Adipocyte (in vitro differentiated cells): ENCODE measurements at regions not wholly inside any gene's neighbourhood (a gene's known extent, or its start where the extent isn't known, plus 50 kb on each side); places are given as distances from the start of the nearest gene placed in this dataset.

Experiments used
- DNase-seq: peaks from one replicate; pipeline ENCODE4 v3.0.0-alpha.2; 2015; ENCODE audit warnings: low read depth
- H3K27me3 ChIP-seq: replicated peaks from 2 replicates; pipeline ENCODE4 v1.7.0; 2013; ENCODE audit warnings: mild to moderate bottlenecking, low read length, moderate library complexity; ENCODE audit not compliant: control insufficient read depth, insufficient read depth
- H3K36me3 ChIP-seq: 2 replicates; pipeline ENCODE4 v1.7.0; 2013; ENCODE audit warnings: low read length, mild to moderate bottlenecking, moderate library complexity; ENCODE audit not compliant: control insufficient read depth, insufficient read depth, severe bottlenecking
- H3K4me1 ChIP-seq: 2 replicates; pipeline ENCODE4 v1.7.0; 2013; ENCODE audit warnings: mild to moderate bottlenecking, low read length, moderate library complexity; ENCODE audit not compliant: control insufficient read depth, insufficient read depth
- H3K4me3 ChIP-seq: 2 replicates; pipeline ENCODE4 v1.7.0; 2013; ENCODE audit warnings: mild to moderate bottlenecking, low read length, moderate library complexity
- H3K9ac ChIP-seq: 2 replicates; pipeline ENCODE4 v1.7.0; 2013; ENCODE audit warnings: mild to moderate bottlenecking, low read length, moderate library complexity
- H3K9me3 ChIP-seq: 2 replicates; pipeline ENCODE4 v1.7.0; 2013; ENCODE audit warnings: mild to moderate bottlenecking, low read length, moderate library complexity; ENCODE audit not compliant: control insufficient read depth

- no peak for DNase-seq
- no peak overlapping the region for H3K9ac ChIP-seq
Measured at GRCh38 chr2:136651456-136652010, 113.8 kb upstream of the THSD7B start.

GRCh38 chr2:136647039-136647438 lies 118.3 kb upstream of the THSD7B start:
- Histone ChIP-seq H3K9me3 (no peaks in the 10 kb centered on the region), H3K4me1 (no peaks in the 10 kb centered on the region), H3K4me3 (no peak overlapping the region), H3K36me3 (no peaks in the 10 kb centered on the region), H3K27me3 (no peaks in the 10 kb centered on the region), H3K9ac (no peak overlapping the region)
- DNase-seq = no peak

More at GRCh38 chr2:136651456-136652010, 113.8 kb upstream of the THSD7B start:
- Histone ChIP-seq H3K9me3 (no peaks in the 10 kb centered on the region), H3K4me1 (no peaks in the 10 kb centered on the region), H3K36me3 (no peaks in the 10 kb centered on the region), H3K4me3 (no peak overlapping the region), H3K27me3 (no peaks in the 10 kb centered on the region)

DNA sequence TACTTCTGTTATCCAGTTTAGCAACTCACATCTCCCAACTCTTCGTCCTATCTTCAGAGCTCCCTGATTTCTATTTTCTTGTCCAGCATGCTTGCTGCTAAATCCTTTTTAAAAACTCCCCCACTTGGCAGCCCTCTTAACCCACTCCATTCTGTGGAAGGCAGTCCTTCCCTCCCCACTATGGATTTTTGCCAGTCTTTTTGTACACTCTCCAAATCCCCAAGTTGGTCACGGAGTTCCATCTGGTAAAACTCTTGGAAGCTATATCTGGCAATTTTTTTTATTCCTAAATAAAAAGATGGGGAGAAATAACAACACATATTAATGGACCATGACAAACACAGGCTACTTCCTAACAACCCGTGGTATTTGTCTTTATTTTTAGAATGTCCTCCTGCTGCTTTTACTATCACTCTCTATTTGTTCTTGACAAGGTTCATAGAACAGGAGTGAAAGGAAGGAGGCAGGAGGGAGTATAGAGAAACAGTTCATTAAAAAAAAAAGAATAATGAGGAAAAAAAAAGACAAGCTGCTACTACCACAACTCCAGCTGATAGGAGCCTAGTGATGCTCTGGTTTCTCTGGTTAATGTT lies 120.0 kb upstream of the THSD7B start:
- no peak overlapping the region for H3K4me3 ChIP-seq
- DNase-seq = no peak
- no peaks in the 10 kb centered on the region for H3K36me3 ChIP-seq
- H3K9ac ChIP-seq = no peak overlapping the region
- H3K4me1 ChIP-seq = no peaks in the 10 kb centered on the region
- no peaks in the 10 kb centered on the region for H3K27me3 ChIP-seq
- no peaks in the 10 kb centered on the region for H3K9me3 ChIP-seq

GRCh38 chr2:136639651-136640050 lies 125.7 kb upstream of the THSD7B start:
- no peaks in the 10 kb centered on the region for H3K4me1 ChIP-seq
- no peak overlapping the region for H3K9ac ChIP-seq
- no peaks in the 10 kb centered on the region for H3K36me3 ChIP-seq
- no peak for DNase-seq
- no peaks in the 10 kb centered on the region for H3K27me3 ChIP-seq
- H3K9me3 ChIP-seq = peaks cover 2% of the 10 kb centered on the region
- no peak overlapping the region for H3K4me3 ChIP-seq

DNA sequence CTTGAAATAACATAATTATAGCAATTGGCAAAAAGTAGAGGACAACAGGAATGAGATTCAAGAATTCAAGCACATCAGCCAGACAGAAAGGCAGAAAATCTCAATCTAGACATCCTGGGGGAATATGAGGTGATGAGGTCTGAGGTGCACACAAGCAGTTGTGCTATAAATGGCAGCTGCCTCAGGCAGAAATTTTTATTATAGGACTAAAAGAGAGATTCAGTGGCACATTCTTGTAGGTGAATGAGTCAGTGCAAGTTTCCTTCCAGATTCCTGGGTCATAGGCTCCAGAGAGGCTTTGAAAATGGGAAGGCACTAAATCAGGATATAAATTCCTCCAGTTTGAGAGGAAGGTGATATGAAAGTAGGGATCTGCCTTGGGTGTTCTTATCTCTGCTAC lies 127.2 kb upstream of the THSD7B start:
- Histone ChIP-seq H3K9ac (no peak overlapping the region), H3K36me3 (no peaks in the 10 kb centered on the region), H3K9me3 (peaks cover 2% of the 10 kb centered on the region), H3K27me3 (no peaks in the 10 kb centered on the region), H3K4me3 (no peak overlapping the region), H3K4me1 (no peaks in the 10 kb centered on the region)
- no peak for DNase-seq

GRCh38 chr2:136637402-136637801 lies 127.9 kb upstream of the THSD7B start:
- no peak overlapping the region for H3K9ac ChIP-seq
- H3K36me3 ChIP-seq = no peaks in the 10 kb centered on the region

GRCh38 chr2:136628490-136628889 lies 136.9 kb upstream of the THSD7B start:
- DNase-seq = no peak

More at GRCh38 chr2:136637402-136637801, 127.9 kb upstream of the THSD7B start:
- no peak for DNase-seq
- no peak overlapping the region for H3K4me3 ChIP-seq
- no peaks in the 10 kb centered on the region for H3K27me3 ChIP-seq
- H3K4me1 ChIP-seq = no peaks in the 10 kb centered on the region
- peaks cover 2% of the 10 kb centered on the region for H3K9me3 ChIP-seq

DNA sequence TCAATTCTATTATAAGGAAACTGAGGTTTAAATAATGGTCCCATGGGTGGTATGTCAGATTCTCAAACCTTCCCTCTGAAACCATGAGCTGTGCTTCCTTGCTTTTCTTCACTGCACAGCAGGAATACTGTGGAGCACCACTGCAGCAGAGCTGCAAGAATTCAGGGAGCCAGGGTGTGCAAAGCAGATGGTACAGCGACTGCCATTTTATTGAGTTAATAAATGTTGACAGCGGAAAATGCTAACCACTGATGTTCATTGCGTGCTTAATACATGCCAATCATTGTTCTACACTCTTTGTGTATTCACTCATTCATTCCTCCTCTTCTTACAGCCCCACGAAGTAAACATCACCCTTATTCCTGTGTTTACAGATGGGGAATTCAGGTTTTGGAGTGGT lies 152.2 kb upstream of the THSD7B start:
- no peak for DNase-seq
- no peaks in the 10 kb centered on the region for H3K9me3 ChIP-seq
- no peak overlapping the region for H3K4me3 ChIP-seq
- H3K9ac ChIP-seq = no peak overlapping the region
- H3K36me3 ChIP-seq = no peaks in the 10 kb centered on the region
- no peaks in the 10 kb centered on the region for H3K4me1 ChIP-seq
- no peaks in the 10 kb centered on the region for H3K27me3 ChIP-seq

More at GRCh38 chr2:136628490-136628889, 136.9 kb upstream of the THSD7B start:
- no peak overlapping the region for H3K9ac ChIP-seq
- H3K36me3 ChIP-seq = no peaks in the 10 kb centered on the region
- no peak overlapping the region for H3K4me3 ChIP-seq
- no peaks in the 10 kb centered on the region for H3K27me3 ChIP-seq
- H3K9me3 ChIP-seq = no peaks in the 10 kb centered on the region
- no peaks in the 10 kb centered on the region for H3K4me1 ChIP-seq

- H3K9me3 ChIP-seq = no peaks in the 10 kb centered on the region
- H3K27me3 ChIP-seq = no peaks in the 10 kb centered on the region
- H3K4me3 ChIP-seq = no peak overlapping the region
- no peak for DNase-seq
- no peak overlapping the region for H3K9ac ChIP-seq
- no peaks in the 10 kb centered on the region for H3K4me1 ChIP-seq
- H3K36me3 ChIP-seq = no peaks in the 10 kb centered on the region
Measured at GRCh38 chr2:136612079-136612478, 153.3 kb upstream of the THSD7B start.

DNA sequence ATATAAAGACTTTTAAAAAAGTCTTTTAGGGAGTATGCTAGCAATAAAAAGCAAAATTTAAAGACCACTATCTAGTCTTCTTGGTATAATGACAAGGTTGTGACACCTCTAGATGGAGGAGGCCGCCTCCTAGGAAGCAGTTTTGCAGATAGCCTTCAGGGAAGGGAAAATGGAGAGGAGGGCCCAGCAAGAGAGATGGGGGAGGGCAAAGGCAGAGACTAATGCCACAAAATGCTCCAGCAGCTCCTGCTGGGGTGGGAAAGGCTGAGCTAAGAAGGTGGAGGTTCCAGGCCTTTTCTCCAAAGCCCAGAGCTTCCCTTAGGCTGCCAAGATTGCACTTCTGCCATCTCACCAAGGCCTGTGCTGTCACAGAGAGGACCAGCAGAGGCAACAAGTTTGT lies 153.9 kb upstream of the THSD7B start:
- no peaks in the 10 kb centered on the region for H3K36me3 ChIP-seq
- no peaks in the 10 kb centered on the region for H3K27me3 ChIP-seq
- H3K4me1 ChIP-seq = no peaks in the 10 kb centered on the region
- H3K9me3 ChIP-seq = no peaks in the 10 kb centered on the region
- no peak for DNase-seq
- no peak overlapping the region for H3K9ac ChIP-seq
- no peak overlapping the region for H3K4me3 ChIP-seq

DNA sequence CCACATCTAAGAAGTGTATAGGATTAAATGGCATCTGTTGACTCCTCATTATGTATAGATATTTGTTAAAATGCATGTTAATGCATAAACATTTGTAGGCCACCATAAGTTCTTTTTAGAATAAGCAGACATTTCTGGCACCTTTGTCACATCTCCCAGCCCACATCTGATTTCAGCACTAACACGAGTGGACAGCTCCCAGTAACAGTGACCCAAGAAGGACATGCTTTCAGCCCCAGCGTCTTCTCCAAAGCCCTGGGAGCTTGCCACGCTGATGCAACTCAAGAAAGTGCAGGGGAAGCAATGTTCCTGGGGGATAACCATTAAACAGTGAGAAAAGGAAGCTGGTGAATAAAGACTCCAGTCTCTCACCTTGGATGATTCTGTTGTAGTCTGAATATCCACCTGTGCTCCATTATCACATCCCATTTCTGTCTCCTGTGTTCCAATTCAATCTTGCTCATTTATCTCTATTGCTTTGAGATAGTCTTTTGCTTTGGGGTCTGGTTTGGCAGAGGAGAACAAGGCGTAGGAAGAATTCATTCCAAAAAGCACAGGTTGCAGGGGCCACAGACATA lies 182.6 kb upstream of the THSD7B start:
- Histone ChIP-seq H3K4me3 (no peak overlapping the region), H3K36me3 (no peaks in the 10 kb centered on the region), H3K9me3 (no peaks in the 10 kb centered on the region), H3K9ac (no peak overlapping the region), H3K4me1 (no peaks in the 10 kb centered on the region), H3K27me3 (no peaks in the 10 kb centered on the region)
- DNase-seq = peak; percentile 0
